ENCODE measurements at regions not wholly inside any gene's neighbourhood (a gene's known extent, or its start where the extent isn't known, plus 50 kb on each side); places are given as distances from the start of the nearest gene placed in this dataset.
"Not testable (repeated sequence)": the region's sequence is repeated elsewhere in the genome, so short reads cannot be mapped to it uniquely, and the experiment has no call there.

- no peak for DNase-seq
Measured at GRCh38 chr20:6295867-6296256, 173.0 kb upstream of the FERMT1 start.

DNA sequence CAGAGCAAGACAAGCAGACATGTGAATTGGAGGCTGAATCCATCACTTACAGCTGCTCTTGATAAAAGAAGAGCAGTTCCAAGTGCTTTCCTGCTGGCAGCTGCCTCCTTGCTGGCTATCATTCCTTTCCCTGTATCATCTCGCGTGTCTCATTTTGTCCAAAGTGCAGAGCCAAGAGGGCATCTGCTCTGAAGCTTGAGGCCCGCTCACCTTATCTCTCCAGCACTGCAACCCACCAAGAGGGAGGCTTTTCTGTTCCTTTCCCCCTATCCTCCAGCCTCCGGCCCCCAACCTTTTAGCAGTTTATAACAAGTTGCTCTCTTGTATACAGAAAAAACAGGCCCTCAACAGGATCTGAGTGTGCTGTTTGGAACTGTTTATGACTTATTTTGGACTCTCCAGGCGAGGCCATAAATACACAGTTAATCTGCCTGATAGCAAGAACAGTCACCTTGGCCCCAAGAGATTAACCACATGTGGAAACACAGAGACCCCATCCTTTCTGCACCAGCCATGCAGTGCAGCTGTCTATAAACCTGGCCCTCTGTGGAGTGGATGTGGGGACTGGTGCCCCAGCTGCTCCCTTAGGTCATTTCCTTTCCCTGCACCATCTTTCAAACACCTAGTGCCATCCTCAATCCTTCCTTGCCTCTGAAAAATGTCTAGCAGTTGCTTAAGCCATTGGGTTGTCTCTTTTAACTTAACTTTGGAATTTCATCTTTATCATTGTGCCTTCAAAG, 172.5 kb upstream of the FERMT1 start:
- DNase-seq: no peak

- no peak for DNase-seq
Measured at GRCh38 chr20:6287471-6287870, 164.6 kb upstream of the FERMT1 start.

DNA sequence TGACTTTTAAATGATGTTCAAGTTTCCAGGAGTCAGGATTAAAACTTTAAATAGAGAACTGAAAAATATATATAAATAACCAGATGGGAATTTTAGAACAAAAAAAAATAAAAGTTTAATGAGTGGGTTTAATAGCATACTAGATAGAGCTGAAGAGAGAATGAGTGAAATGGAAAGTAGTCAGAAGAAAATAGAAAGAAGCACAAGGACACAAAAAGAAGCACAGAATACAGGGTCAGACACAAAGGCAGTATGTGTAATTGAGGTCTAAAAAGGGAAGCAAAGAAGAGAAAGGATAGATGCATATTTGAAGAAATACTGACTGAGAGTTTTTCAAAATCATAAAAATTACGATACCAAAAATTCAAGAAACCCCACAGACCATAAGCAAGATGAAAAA, 159.8 kb upstream of the FERMT1 start:
- no peak for DNase-seq

GRCh38 chr20:6277661-6278240, 154.9 kb upstream of the FERMT1 start:
- DNase-seq: no peak

- not testable (repeated sequence) for DNase-seq
Measured at GRCh38 chr20:6270404-6270803, 147.6 kb upstream of the FERMT1 start.

GRCh38 chr20:6269168-6269873, 146.5 kb upstream of the FERMT1 start:
- no peak for DNase-seq

- DNase-seq: no peak
Measured at GRCh38 chr20:6265204-6265904, 142.5 kb upstream of the FERMT1 start.

DNA sequence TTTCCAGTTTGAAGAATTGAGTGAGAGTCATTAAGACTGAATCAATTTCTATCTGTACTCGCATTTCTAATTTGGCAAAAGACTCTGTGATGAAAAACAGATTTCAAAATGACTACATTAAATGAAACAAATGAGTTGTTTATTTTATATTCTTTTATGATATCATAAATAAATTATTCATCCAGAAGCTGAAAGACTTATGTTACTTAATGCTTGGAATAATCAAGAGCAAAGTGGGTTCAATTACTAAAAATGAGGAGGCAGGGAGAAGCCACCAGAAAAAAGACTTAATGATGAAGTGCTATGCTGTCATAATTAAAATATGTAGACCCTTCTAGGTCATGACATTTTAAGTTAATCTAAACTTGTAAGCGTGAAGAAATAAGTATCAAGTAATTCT, 130.6 kb upstream of the FERMT1 start:
- no peak for DNase-seq

GRCh38 chr20:6245436-6245835, 122.6 kb upstream of the FERMT1 start:
- DNase-seq: no peak

DNA sequence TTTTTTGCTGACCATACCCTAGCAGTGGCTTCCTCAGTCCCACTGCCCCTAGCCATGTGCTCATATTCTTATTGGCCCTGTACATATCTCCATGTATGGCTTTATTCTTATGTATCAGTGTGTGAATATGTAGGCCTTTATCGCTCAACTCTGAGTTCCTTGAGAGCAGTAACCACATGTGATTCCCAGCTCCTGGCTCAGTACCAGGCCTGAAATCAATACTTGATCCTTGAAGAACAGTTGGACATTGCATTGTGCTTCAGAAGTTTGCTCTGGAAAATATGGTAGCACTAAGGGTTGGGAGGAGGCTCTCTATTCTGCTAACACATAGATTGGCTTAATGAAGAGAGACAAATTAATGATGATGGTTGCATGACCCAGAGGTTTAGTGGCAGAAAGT, 118.8 kb upstream of the FERMT1 start:
- DNase-seq: no peak

DNA sequence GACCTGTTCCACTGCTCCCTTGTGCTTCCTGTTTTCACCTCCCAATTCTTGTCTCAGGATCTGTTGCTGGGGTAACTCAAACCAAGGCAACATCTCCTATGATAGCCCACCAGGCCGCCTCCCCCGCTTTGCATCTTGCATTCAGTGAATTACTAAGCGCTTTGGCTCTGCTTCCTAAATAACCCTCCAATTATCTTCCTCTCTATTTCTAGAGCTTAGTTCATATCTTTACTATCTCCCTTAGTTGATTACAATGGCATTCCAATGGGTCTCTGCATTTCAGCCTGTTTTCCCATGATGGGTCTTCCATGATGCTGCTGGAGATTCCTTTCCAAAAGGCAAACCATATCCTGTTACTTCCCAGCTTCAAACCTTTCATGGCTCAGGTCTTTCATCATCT, 117.2 kb upstream of the FERMT1 start:
- no peak for DNase-seq

- DNase-seq: no peak
Measured at GRCh38 chr20:6238421-6238820, 115.6 kb upstream of the FERMT1 start.

GRCh38 chr20:6235510-6235909, 112.7 kb upstream of the FERMT1 start:
- no peak for DNase-seq

- DNase-seq: no peak
Measured at GRCh38 chr20:6232436-6232835, 109.6 kb upstream of the FERMT1 start.

DNA sequence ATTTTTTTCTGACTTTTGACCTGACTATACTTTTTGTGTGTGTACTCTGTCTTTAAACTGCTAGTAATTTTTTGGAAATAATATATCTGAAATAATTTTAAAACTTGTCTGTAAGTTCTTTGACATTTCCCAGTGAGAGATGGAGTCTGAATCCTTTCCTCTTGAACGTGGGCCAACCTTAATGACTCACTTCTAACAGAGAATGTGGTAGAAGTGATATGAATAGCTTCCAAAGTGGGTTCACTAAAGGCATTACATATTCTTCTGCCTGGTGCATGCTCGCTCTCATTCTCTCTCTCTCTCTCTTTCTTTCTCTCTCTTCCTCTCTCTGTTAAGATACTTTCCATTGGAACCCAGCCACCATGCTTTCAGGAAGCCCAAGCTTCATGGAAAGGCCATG, 108.7 kb upstream of the FERMT1 start:
- DNase-seq: no peak

- no peak for DNase-seq
Measured at GRCh38 chr20:6228302-6228843, 105.5 kb upstream of the FERMT1 start.

- no peak for DNase-seq
Measured at GRCh38 chr20:6213311-6213710, 90.5 kb upstream of the FERMT1 start.

DNA sequence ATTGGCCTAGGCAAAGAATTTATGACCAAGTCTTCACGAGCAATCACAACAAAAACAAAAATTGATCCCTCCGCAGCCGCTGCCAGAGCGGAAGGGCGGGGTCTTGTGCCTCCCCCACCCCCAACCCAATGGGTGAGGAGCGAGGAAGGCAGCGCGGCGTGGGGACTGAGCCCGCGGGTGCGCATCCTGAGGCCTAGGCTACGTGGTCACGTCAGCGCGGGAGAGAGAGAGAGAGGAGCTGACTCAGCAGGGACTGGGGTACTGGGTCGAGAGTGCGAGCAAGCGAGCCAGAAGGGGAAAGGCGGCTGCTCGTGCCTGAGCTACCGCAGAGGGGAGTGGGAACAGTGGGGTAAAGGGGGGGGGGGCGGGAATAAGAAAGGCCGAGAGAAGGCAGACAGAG, 90.1 kb upstream of the FERMT1 start:
- no peak for DNase-seq

DNA sequence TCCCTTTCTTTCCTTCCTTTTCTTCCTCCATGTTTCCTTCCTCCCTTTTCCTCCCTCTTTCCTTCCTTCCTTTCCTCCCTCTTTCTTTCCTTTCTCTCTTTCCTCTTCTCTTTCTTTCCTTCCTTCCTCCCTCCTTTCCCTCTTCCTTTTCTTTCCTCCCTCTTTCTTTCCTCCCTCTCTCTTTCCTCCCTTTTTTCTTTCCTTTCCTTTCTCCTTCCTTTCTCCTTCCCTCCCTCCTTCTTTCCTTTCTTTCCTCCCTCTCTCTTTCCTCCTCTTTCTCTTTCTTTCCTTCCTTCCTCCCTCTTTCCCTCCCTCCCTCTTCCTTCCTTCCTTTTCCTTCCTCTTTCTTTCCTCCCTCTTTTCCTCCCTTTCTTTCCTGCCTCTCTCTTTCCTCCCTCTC, 86.3 kb upstream of the FERMT1 start:
- no peak for DNase-seq

DNA sequence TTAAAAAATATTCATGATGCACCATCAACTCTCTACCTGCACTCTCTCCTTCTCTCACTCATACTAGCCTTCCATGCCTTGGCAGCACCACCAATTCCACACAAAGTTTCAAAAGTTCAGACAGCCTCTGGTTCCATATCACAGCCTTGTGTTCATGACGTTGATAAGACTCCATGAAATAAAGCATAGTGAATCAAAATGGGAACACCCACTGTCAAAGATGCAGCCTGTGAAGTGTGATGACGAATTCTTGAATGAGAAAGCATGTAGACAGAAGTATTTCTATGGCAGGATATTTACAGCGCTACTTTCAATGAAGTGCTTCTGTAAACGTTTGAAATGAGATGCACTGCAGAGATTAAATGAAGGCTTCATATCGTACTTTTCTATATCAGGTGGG, 77.3 kb upstream of the FERMT1 start:
- no peak for DNase-seq

- DNase-seq: no peak
Measured at GRCh38 chr20:6185268-6185667, 62.4 kb upstream of the FERMT1 start.

DNA sequence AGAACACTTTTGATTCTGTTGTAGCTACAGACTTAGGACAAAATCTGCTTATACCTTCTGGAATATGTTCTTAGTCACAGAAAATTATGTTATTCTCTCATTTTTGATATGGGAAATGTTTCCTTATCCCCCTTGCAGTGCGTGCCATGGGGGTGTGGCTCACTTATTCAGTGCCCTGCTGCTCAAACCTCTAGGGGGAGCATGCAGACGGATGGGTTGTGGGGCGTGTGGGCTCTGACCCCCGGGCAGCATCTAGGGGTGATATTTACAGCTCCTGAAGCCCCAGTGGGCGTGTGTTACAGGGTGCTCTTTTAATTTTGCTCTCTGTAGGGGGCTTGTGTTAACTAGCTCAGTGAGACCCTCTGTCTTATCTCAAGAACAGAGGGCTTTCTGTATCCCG, 61.3 kb upstream of the FERMT1 start:
- no peak for DNase-seq
